ENCODE measurements at regions not wholly inside any gene's neighbourhood (a gene's known extent, or its start where the extent isn't known, plus 50 kb on each side); places are given as distances from the start of the nearest gene placed in this dataset.

GRCh38 chr20:54891907-54892306 lies 416.5 kb downstream of the DOK5 start:
- TF ChIP-seq CTCF (IDR thresholded peaks at IDR 0.05) = no peak
- no peak for DNase-seq (ENCODE audit: low spot score)
- H3K27ac Mint-ChIP-seq (ENCODE audit: unreplicated experiment) = no peak overlapping the region
- no peaks in the 10 kb centered on the region for H3K36me3 Mint-ChIP-seq (ENCODE audit: low read depth)
- H3K9me3 Mint-ChIP-seq (ENCODE audit: low read depth) = peaks cover 18% of the 10 kb centered on the region
- no peak overlapping the region for H3K4me3 Mint-ChIP-seq (ENCODE audit: unreplicated experiment)
- no peaks in the 10 kb centered on the region for H3K4me1 Mint-ChIP-seq (ENCODE audit: low read depth)
- no peaks in the 10 kb centered on the region for H3K27me3 Mint-ChIP-seq (ENCODE audit: low read depth)

GRCh38 chr20:54879393-54879792 lies 404.0 kb downstream of the DOK5 start:
- no peaks in the 10 kb centered on the region for H3K27me3 Mint-ChIP-seq (ENCODE audit: low read depth)
- no peak for DNase-seq (ENCODE audit: low spot score)
- H3K4me3 Mint-ChIP-seq (ENCODE audit: unreplicated experiment) = no peak overlapping the region
- no peaks in the 10 kb centered on the region for H3K36me3 Mint-ChIP-seq (ENCODE audit: low read depth)
- TF ChIP-seq CTCF (IDR thresholded peaks at IDR 0.05) = no peak
- no peak overlapping the region for H3K27ac Mint-ChIP-seq (ENCODE audit: unreplicated experiment)
- peaks cover 39% of the 10 kb centered on the region for H3K9me3 Mint-ChIP-seq (ENCODE audit: low read depth)
- no peaks in the 10 kb centered on the region for H3K4me1 Mint-ChIP-seq (ENCODE audit: low read depth)

GRCh38 chr20:54875307-54875706 lies 399.9 kb downstream of the DOK5 start:
- H3K4me3 Mint-ChIP-seq (ENCODE audit: unreplicated experiment) = no peak overlapping the region
- H3K4me1 Mint-ChIP-seq (ENCODE audit: low read depth) = no peaks in the 10 kb centered on the region
- no peak overlapping the region for H3K27ac Mint-ChIP-seq (ENCODE audit: unreplicated experiment)
- TF ChIP-seq CTCF (IDR thresholded peaks at IDR 0.05) = no peak
- no peaks in the 10 kb centered on the region for H3K36me3 Mint-ChIP-seq (ENCODE audit: low read depth)
- H3K9me3 Mint-ChIP-seq (ENCODE audit: low read depth) = peaks cover 19% of the 10 kb centered on the region
- H3K27me3 Mint-ChIP-seq (ENCODE audit: low read depth) = no peaks in the 10 kb centered on the region
- DNase-seq (ENCODE audit: low spot score) = no peak

GRCh38 chr20:54874718-54875117 lies 399.3 kb downstream of the DOK5 start:
- no peaks in the 10 kb centered on the region for H3K27me3 Mint-ChIP-seq (ENCODE audit: low read depth)
- H3K4me1 Mint-ChIP-seq (ENCODE audit: low read depth) = no peaks in the 10 kb centered on the region
- no peak overlapping the region for H3K4me3 Mint-ChIP-seq (ENCODE audit: unreplicated experiment)
- no peak for TF ChIP-seq CTCF (IDR thresholded peaks at IDR 0.05)
- H3K27ac Mint-ChIP-seq (ENCODE audit: unreplicated experiment) = no peak overlapping the region
- DNase-seq (ENCODE audit: low spot score) = no peak
- peaks cover 18% of the 10 kb centered on the region for H3K9me3 Mint-ChIP-seq (ENCODE audit: low read depth)
- H3K36me3 Mint-ChIP-seq (ENCODE audit: low read depth) = no peaks in the 10 kb centered on the region

GRCh38 chr20:54872440-54872839 lies 397.0 kb downstream of the DOK5 start:
- Mint-ChIP-seq H3K27me3 (ENCODE audit: low read depth) (no peaks in the 10 kb centered on the region), H3K9me3 (ENCODE audit: low read depth) (peaks cover 8% of the 10 kb centered on the region), H3K36me3 (ENCODE audit: low read depth) (no peaks in the 10 kb centered on the region), H3K4me3 (ENCODE audit: unreplicated experiment) (no peak overlapping the region), H3K4me1 (ENCODE audit: low read depth) (no peaks in the 10 kb centered on the region), H3K27ac (ENCODE audit: unreplicated experiment) (no peak overlapping the region)
- DNase-seq (ENCODE audit: low spot score) = no peak
- TF ChIP-seq CTCF (IDR thresholded peaks at IDR 0.05) = no peak

Measured in chondrocyte (in vitro differentiated cells).